HG03103 (cell line): ENCODE measurements at regions not wholly inside any gene's neighbourhood (a gene's known extent, or its start where the extent isn't known, plus 50 kb on each side); places are given as distances from the start of the nearest gene placed in this dataset.
"Not testable (repeated sequence)": the region's sequence is repeated elsewhere in the genome, so short reads cannot be mapped to it uniquely, and the experiment has no call there.

ENCODE experiments used
- ATAC-seq: cut with Tn5 transposase; IDR thresholded peaks from one replicate; pipeline ENCODE4 v1.9.1; 2021; ENCODE audit warnings: low read depth; ENCODE audit not compliant: unreplicated experiment

- ATAC-seq, result no peak
Measured at GRCh38 chr5:25255128-25255527, 610.4 kb upstream of the CDH10 start.

DNA sequence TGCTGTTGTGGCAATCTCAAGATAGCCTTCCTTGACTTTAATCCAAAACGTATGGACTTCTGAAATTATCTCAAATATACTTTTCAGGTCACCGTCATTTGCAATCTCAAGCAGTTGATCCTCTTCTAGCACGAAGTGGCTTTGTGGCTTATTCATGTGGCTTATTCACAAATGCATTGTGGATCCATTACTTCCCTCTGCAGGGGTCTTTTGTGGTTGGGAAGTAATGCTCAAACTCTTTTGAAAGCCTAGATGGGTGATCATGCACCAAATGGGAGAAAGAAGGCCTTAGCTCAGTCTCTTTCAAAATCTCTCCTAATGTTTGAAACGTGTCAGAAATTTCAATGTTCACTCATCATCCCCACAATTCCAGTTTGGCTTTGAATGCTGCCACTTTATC lies 597.2 kb upstream of the CDH10 start:
- ATAC-seq, result no peak

- not testable (repeated sequence) for ATAC-seq
Measured at GRCh38 chr5:25238720-25239119, 593.9 kb upstream of the CDH10 start.

GRCh38 chr5:25224316-25224982 lies 579.7 kb upstream of the CDH10 start:
- ATAC-seq, result no peak

DNA sequence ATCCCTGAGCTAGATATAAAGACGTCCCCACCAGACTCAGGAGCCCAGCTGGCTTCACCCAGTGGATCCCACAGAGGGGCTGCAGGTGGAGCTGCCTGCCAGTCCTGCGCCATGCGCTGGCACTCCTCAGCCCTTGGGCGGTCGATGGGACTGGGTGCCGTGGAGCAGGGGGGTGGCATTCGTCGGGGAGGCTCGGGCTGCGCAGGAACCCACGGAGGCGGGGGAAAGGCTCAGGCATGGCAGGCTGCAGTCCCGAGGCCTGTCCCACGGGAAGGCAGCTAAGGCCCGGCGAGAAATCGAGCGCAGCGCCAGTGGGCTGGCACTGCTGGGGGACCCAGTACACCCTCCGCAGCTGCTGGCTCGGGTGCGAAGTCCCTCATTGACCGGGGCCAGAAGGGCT lies 555.1 kb upstream of the CDH10 start:
- ATAC-seq, result not testable (repeated sequence)

DNA sequence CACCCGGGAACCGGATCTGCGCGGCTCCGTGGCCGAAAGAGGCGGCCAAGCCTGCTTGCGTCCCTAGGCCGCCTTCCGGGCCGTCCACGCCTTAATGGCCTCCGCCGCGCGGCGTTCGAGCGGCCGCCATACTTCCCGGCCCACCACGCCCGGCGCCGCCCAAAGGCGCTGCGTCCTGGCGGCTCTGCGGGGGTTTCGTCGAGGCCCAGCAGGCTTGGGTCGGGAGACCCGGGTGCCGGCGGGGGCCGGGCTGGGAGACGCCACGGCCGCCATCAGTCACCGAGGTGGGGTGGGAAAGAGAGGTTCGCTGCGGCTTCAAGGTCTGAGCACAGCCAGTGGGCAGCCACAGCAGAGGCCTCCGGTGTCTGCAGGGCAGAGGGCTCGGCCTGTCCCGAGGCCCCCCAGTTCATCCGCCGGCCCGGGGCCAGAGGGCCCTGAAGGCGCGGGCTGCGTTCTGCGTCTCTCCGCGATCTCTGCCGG lies 545.8 kb upstream of the CDH10 start:
- no peak for ATAC-seq

- no peak for ATAC-seq
Measured at GRCh38 chr5:25181249-25181648, 536.5 kb upstream of the CDH10 start.

DNA sequence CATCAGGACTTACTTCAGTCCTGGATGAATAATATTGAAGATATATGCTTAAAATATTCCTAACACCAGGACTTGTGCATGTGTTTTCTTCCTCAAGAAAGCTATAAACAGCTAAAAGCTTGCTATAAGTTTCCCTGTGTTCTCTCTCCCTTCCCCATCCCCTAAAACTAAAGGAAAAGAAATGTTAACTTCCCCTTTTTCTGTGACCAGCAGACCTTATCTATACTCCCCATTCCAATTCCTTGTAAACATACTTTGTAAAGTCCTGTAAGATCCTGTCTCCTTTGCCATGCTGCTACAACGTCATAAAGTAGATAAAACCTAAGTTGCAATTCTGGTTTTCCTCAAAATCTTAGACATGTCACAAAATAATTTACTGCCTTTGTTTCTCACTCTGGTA lies 517.8 kb upstream of the CDH10 start:
- not testable (repeated sequence) for ATAC-seq

- ATAC-seq, result no peak
Measured at GRCh38 chr5:25160891-25161290, 516.1 kb upstream of the CDH10 start.

DNA sequence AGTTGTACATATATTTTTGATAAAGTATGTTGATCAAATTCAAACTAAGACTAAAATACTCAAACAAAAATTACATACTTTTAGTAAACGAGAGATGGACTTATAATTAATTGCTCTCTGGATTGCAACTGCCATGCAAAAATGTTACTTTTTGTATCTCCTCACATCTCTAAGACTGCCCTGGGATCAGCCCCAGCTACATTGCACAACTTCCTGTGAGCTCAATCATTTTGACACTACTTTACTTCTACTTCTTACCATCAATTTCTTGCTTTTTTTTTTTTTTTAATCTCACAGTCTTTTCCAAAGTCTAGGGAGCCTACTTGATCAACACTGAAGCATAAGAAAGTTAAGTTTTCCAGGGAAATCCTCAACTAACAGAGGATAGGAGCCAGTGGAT lies 506.0 kb upstream of the CDH10 start:
- ATAC-seq, result no peak

DNA sequence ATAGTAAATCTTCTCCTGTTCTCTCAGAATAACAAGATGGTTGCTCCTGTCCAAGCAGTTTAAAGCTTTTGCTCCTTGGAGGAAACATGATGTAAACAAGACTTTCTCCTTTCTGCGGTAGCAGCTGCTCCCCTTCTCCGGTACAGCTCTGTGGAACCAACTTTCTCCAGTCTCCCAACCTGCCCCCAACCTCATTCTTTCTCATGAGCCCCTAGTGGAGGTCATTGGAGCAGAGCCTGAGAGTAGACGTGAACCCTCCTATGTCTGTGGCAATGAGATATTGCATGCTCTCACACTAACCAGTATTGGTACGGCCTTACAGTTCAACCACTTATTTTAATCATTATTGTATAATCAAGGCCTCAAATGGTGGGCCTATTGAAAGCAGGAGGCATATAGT lies 483.8 kb upstream of the CDH10 start:
- no peak for ATAC-seq

- no peak for ATAC-seq
Measured at GRCh38 chr5:25119650-25120049, 474.9 kb upstream of the CDH10 start.

GRCh38 chr5:25107853-25108252 lies 463.1 kb upstream of the CDH10 start:
- no peak for ATAC-seq

GRCh38 chr5:25099538-25099937 lies 454.8 kb upstream of the CDH10 start:
- no peak for ATAC-seq

DNA sequence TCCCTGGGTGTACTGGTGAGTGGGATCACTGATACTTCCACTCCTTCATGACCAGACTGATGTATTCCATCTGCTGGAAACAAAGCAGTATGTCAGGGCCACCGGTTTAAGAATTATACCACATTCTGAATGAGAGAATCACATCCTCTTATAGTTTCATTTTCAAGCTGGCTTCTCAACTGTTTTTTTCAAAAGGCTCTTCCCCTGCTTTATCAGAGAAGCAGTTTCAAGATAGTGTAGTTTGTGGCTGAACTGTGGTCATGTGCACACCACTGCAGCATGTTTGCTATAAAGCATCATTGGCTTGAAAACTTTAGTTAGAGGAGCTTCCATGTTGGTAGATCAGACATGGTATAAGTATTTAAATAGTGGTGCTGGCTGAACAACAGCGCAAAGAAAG lies 450.5 kb upstream of the CDH10 start:
- ATAC-seq, result no peak

DNA sequence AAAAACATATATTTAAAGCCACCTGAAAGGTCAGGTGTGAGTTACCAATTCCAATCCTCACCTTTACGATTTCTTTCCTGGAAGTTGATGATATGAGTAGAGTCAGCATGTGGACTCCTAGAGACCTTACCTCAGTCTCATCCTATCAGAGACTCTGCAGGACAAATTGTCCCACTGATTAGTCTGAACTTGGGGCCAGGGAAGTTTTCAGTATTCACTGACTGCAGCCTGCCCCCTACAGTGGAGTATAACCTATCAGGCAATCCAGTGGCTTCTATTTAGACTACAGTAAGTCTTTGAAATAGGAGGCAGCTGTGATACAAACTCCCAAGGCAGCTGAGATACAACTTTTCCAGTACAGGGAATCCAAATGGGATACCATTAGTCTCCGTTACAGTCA lies 449.4 kb upstream of the CDH10 start:
- no peak for ATAC-seq

- no peak for ATAC-seq
Measured at GRCh38 chr5:25091921-25092320, 447.1 kb upstream of the CDH10 start.

GRCh38 chr5:25090854-25091253 lies 446.1 kb upstream of the CDH10 start:
- no peak for ATAC-seq

- no peak for ATAC-seq
Measured at GRCh38 chr5:25090275-25090674, 445.5 kb upstream of the CDH10 start.

- ATAC-seq, result not testable (repeated sequence)
Measured at GRCh38 chr5:25088689-25089088, 443.9 kb upstream of the CDH10 start.

DNA sequence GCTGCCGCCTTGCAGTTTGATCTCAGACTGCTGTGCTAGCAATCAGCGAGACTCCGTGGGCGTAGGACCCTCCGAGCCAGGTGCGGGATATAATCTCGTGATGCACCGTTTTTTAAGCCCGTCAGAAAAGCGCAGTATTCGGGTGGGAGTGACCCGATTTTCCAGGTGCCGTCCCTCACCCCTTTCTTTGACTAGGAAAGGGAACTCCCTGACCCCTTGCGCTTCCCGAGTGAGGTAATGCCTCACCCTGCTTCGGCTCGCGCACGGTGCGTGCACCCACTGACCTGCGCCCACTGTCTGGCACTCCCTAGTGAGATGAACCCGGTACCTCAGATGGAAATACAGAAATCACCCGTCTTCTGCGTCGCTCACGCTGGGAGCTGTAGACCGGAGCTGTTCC lies 438.5 kb upstream of the CDH10 start:
- not testable (repeated sequence) for ATAC-seq

DNA sequence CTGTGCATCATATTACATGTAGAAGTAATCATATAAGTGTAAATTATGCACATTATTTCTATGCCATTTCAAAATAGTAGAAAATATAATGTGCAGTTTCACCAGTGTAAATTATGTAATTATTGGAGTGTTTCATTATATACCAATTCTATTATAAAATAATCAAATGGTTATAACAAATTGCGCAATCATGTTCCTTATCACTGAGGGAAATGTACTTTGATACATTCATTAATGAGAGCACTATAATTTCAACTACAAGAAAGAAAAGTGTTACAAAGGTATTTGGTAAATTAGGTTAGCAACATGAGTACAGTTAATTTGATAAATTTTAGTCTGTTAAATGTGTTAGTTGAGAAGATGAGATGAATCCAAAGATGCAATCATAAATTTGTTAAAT lies 421.5 kb upstream of the CDH10 start:
- no peak for ATAC-seq

DNA sequence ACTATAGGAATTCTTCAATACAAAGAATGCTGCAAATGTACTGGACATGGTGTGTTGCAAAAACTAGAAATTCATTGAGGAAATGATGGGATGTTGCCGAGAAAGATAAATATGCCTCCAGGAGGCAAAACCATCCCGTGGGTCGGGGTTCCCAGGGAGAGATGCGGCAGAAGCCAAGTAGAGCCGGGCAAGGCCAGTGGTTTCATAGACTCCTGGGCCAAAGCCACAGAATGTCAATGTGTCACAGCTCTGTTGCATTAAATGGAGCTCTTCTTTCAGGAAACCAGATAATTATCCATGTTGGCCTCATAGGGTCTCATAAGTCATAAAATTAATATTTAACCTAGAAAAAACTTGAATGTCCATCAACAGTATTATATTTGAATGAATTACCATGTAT lies 419.5 kb upstream of the CDH10 start:
- ATAC-seq, result no peak
